Esophagus squamous epithelium (tissue), 5 donors: ENCODE measurements at regions not wholly inside any gene's neighbourhood (a gene's known extent, or its start where the extent isn't known, plus 50 kb on each side); places are given as distances from the start of the nearest gene placed in this dataset.

Experiments used
- DNase-seq: peaks from one replicate; lab custom pipeline; 2025; lab: John Stamatoyannopoulos, UW
- H3K27ac ChIP-seq, 4 donors: fragments of 200-600 bp; sonication (generic); one replicate each; pipeline ENCODE4 v1.5.1; 2016 to 2019; ENCODE audit warnings: mild to moderate bottlenecking in 1 of 4
- H3K27me3 ChIP-seq, 4 donors: fragments of 200-600 bp; sonication (generic); 1 replicate in 3 of 4; 2 replicates in 1 of 4; pipeline versions ENCODE4 v1.5.1 to v1.6.0; 2017 to 2021; ENCODE audit warnings: antibody characterized with exemption in 1 of 4
- H3K36me3 ChIP-seq, 3 donors: fragments of 200-600 bp; sonication (generic); one replicate each; pipeline ENCODE4 v1.5.1; 2016 to 2019
- H3K4me1 ChIP-seq, 3 donors: fragments of 200-600 bp; sonication (generic); one replicate each; pipeline ENCODE4 v1.5.1; 2017 to 2019
- H3K4me3 ChIP-seq, 4 donors: fragments of 200-600 bp; sonication (generic); 1 replicate in 3 of 4; 2 replicates in 1 of 4; pipeline ENCODE4 v1.5.1; 2016 to 2019; ENCODE audit warnings: mild to moderate bottlenecking in 2 of 4, moderate library complexity in 1 of 4
- H3K9me3 ChIP-seq, 3 donors: fragments of 200-600 bp; sonication (generic); one replicate each; pipeline ENCODE4 v1.5.1; 2016 to 2019
- CTCF ChIP-seq, 6 experiments: fragments of 450-650 bp in 4 of 6; fragments of 200-600 bp in 2 of 6; sonication (generic) in 2 of 6; IDR thresholded peaks; one replicate each; pipeline ENCODE4 v1.5.1; 2016 to 2019; ENCODE audit warnings: antibody characterized with exemption in 6 of 6, mild to moderate bottlenecking in 4 of 6, moderate library complexity in 4 of 6
- POLR2A ChIP-seq, 4 donors: fragments of 450-650 bp; IDR thresholded peaks; one replicate each; pipeline ENCODE4 v1.6.1; 2017; ENCODE audit warnings: antibody characterized with exemption in 4 of 4, mild to moderate bottlenecking in 4 of 4, moderate library complexity in 3 of 4
- WGBS, 2 donors: methylation state at CpG; one replicate each; pipeline ENCODE4 v1.1.5; 2018; 5-methylcytosine and 5-hydroxymethylcytosine counted together
- intact Hi-C: fragments of 100-400 bp; cut with DNase I; formaldehyde crosslinking; loops from one replicate; pipeline ENCODE4 v1.15.0; 2022
- donor health status: DM: yes; HTN: yes; CAD: no.

GRCh38 chr5:62681117-62681850 lies 102.7 kb downstream of the LRRC70 start:
- no peaks in the 10 kb centered on the region for H3K27me3 ChIP-seq
- peaks cover 0 to 28% (median 14%) of the 10 kb centered on the region in 3 donors for H3K9me3 ChIP-seq
- WGBS, 2 donors: 54 to 60% methylated on average over 3 of the region's 3 CpGs
- no peaks in the 10 kb centered on the region for H3K36me3 ChIP-seq
- H3K4me3 ChIP-seq: no peak overlapping the region
- no peak for DNase-seq
- peaks cover 0 to 26% (median 0%) of the 10 kb centered on the region in 3 donors for H3K4me1 ChIP-seq
- intact Hi-C loops: no loop called here
- TF ChIP-seq POLR2A (IDR thresholded peaks at IDR 0.05): no peak
- no peak for TF ChIP-seq CTCF (IDR thresholded peaks at IDR 0.05)
- no peak overlapping the region for H3K27ac ChIP-seq

- no peak overlapping the region for H3K27ac ChIP-seq
- DNase-seq: no peak
- intact Hi-C loops: no loop called here
- H3K27me3 ChIP-seq: no peaks in the 10 kb centered on the region
- TF ChIP-seq POLR2A (IDR thresholded peaks at IDR 0.05) (no peak), CTCF (IDR thresholded peaks at IDR 0.05) (no peak)
- peaks cover 0 to 31% (median 14%) of the 10 kb centered on the region in 3 donors for H3K9me3 ChIP-seq
- peaks cover 0 to 15% (median 0%) of the 10 kb centered on the region in 3 donors for H3K4me1 ChIP-seq
- no peaks in the 10 kb centered on the region for H3K36me3 ChIP-seq
- no peak overlapping the region for H3K4me3 ChIP-seq
Measured at GRCh38 chr5:62680121-62680520, 101.5 kb downstream of the LRRC70 start.
